NCI-H748 treated with DMSO at 0.1 percent for 48 hours (cell line): ENCODE measurements at regions not wholly inside any gene's neighbourhood (a gene's known extent, or its start where the extent isn't known, plus 50 kb on each side); places are given as distances from the start of the nearest gene placed in this dataset.

ENCODE experiments used
- DNase-seq: peaks from one replicate; lab custom pipeline; 2025; lab: John Stamatoyannopoulos, UW

- no peak for DNase-seq
These were observed 307.7 kb upstream of the C2CD4B start for GRCh38 chr15:62472616-62473299.

GRCh38 chr15:62474021-62474770, 309.1 kb upstream of the C2CD4B start:
- no peak for DNase-seq

- no peak for DNase-seq
These were observed 309.7 kb upstream of the C2CD4B start for GRCh38 chr15:62474771-62475124.

- DNase-seq, result no peak
These were observed 310.5 kb upstream of the C2CD4B start for GRCh38 chr15:62475591-62475990.

GRCh38 chr15:62476163-62476562, 311.1 kb upstream of the C2CD4B start:
- DNase-seq, result no peak

GRCh38 chr15:62477929-62478328, 312.8 kb upstream of the C2CD4B start:
- DNase-seq, result no peak

- DNase-seq, result no peak
These were observed 317.8 kb upstream of the C2CD4B start for GRCh38 chr15:62482785-62483429.

GRCh38 chr15:62483814-62484213, 318.7 kb upstream of the C2CD4B start:
- no peak for DNase-seq

GRCh38 chr15:62485170-62485720, 320.2 kb upstream of the C2CD4B start:
- no peak for DNase-seq

GRCh38 chr15:62486041-62486440, 321.0 kb upstream of the C2CD4B start:
- DNase-seq, result no peak

- no peak for DNase-seq
These were observed 323.3 kb upstream of the C2CD4B start for GRCh38 chr15:62488387-62488786.

- no peak for DNase-seq
These were observed 326.6 kb upstream of the C2CD4B start for GRCh38 chr15:62491642-62492041.

GRCh38 chr15:62492900-62493299, 327.8 kb upstream of the C2CD4B start:
- no peak for DNase-seq

GRCh38 chr15:62494197-62494596, 329.1 kb upstream of the C2CD4B start:
- no peak for DNase-seq

GRCh38 chr15:62495670-62496614, 330.9 kb upstream of the C2CD4B start:
- peak; percentile 71 for DNase-seq

- DNase-seq, result no peak
These were observed 332.3 kb upstream of the C2CD4B start for GRCh38 chr15:62497356-62497755.

GRCh38 chr15:62498278-62498677, 333.2 kb upstream of the C2CD4B start:
- no peak for DNase-seq

GRCh38 chr15:62498712-62499111, 333.6 kb upstream of the C2CD4B start:
- no peak for DNase-seq

- no peak for DNase-seq
These were observed 335.2 kb upstream of the C2CD4B start for GRCh38 chr15:62500325-62500724.

- DNase-seq, result no peak
These were observed 337.4 kb upstream of the C2CD4B start for GRCh38 chr15:62502451-62502850.

GRCh38 chr15:62503451-62503850, 338.4 kb upstream of the C2CD4B start:
- DNase-seq, result no peak

- no peak for DNase-seq
These were observed 340.7 kb upstream of the C2CD4B start for GRCh38 chr15:62505762-62506161.
